H1 (cell line): ENCODE measurements at regions not wholly inside any gene's neighbourhood (a gene's known extent, or its start where the extent isn't known, plus 50 kb on each side); places are given as distances from the start of the nearest gene placed in this dataset.

ENCODE experiments used
- CTCF ChIA-PET: fragments of 300-600 bp; sonication (Branson Sonifier 250); formaldehyde crosslinking; loops from one replicate; lab custom pipeline; 2021; ENCODE audit not compliant: partially characterized antibody; lab: Charles Lee
- POLR2A ChIA-PET: fragments of 300-600 bp; sonication (Branson Sonifier 250); formaldehyde crosslinking; loops from one replicate; lab custom pipeline; 2021; ENCODE audit warnings: inconsistent platforms; ENCODE audit not compliant: partially characterized antibody; lab: Charles Lee
- DNase-seq, 2 experiments: peaks; one replicate each; pipeline versions ENCODE4 v3.0.0 to v3.0.0-alpha.2; 2010 to 2022; ENCODE audit warnings: low spot score in 2 of 2, low read depth in 1 of 2, mixed read lengths in 1 of 2
- FAIRE-seq: peaks from 2 replicates; lab custom pipeline; 2011; peaks lifted over from hg19 to GRCh38; lab: Jason Lieb, UNC
- H2AFZ ChIP-seq: 2 replicates; pipeline ENCODE4 v1.8.1; 2012; ENCODE audit warnings: low read length, inconsistent platforms
- H2AK5ac ChIP-seq: 2 replicates; pipeline ENCODE4 v1.6.1; 2013; ENCODE audit warnings: low read depth, low read length
- H2BK120ac ChIP-seq: replicated peaks from 2 replicates; pipeline ENCODE3; 2013; ENCODE audit warnings: low read depth, low read length, inconsistent platforms
- H2BK12ac ChIP-seq: 2 replicates; pipeline ENCODE4 v1.6.1; 2013; ENCODE audit warnings: low read depth, low read length
- H2BK15ac ChIP-seq: 2 replicates; pipeline ENCODE4 v1.6.1; 2013; ENCODE audit warnings: low read length
- H2BK20ac ChIP-seq: 2 replicates; pipeline ENCODE4 v1.6.1; 2013; ENCODE audit warnings: low read length
- H2BK5ac ChIP-seq: 2 replicates; pipeline ENCODE4 v1.6.1; 2013; ENCODE audit warnings: low read depth, low read length
- H3K14ac ChIP-seq: 2 replicates; pipeline ENCODE4 v1.6.1; 2013; ENCODE audit warnings: inconsistent platforms; ENCODE audit not compliant: insufficient read length
- H3K18ac ChIP-seq: 2 replicates; pipeline ENCODE4 v1.6.1; 2013; ENCODE audit warnings: low read length; ENCODE audit errors: extremely low read depth
- H3K23ac ChIP-seq: 2 replicates; pipeline ENCODE4 v1.6.1; 2013; ENCODE audit warnings: inconsistent platforms; ENCODE audit not compliant: insufficient read length
- H3K23me2 ChIP-seq: 2 replicates; pipeline ENCODE4 v1.6.1; 2013; ENCODE audit warnings: low read depth, low read length
- H3K27ac ChIP-seq: 2 replicates; pipeline ENCODE4 v1.6.1; 2011; ENCODE audit warnings: low read depth, low read length, inconsistent platforms
- H3K27me3 ChIP-seq, 4 experiments: replicated peaks in 1 of 4; 1 replicate in 1 of 4; 2 replicates in 3 of 4; pipeline versions ENCODE4 v1.6.1 to v1.8.1; 2011 to 2013; ENCODE audit warnings: low read length in 3 of 4, mild to moderate bottlenecking in 3 of 4, inconsistent platforms in 2 of 4, mixed read lengths in 2 of 4, moderate library complexity in 1 of 4; ENCODE audit not compliant: control insufficient read depth in 3 of 4, insufficient read depth in 3 of 4; ENCODE audit errors: extremely low read depth in 1 of 4
- H3K36me3 ChIP-seq, 4 experiments: 2 replicates each; pipeline versions ENCODE4 v1.6.1 to v1.8.1; 2011 to 2013; ENCODE audit warnings: mild to moderate bottlenecking in 4 of 4, low read length in 3 of 4, moderate library complexity in 2 of 4, control low read depth in 1 of 4, inconsistent platforms in 1 of 4; ENCODE audit not compliant: insufficient read depth in 4 of 4, control insufficient read depth in 2 of 4
- H3K4ac ChIP-seq: replicated peaks from 2 replicates; pipeline ENCODE3; 2013; ENCODE audit warnings: low read length, low read depth, mixed read lengths, inconsistent platforms; ENCODE audit not compliant: insufficient read length
- H3K4me1 ChIP-seq, 4 experiments: replicated peaks in 1 of 4; 1 replicate in 1 of 4; 2 replicates in 3 of 4; pipeline versions ENCODE4 v1.6.1 to v1.8.1; 2011 to 2013; ENCODE audit warnings: low read length in 3 of 4, inconsistent platforms in 2 of 4, mixed read lengths in 1 of 4; ENCODE audit not compliant: insufficient read depth in 4 of 4, control insufficient read depth in 3 of 4
- H3K4me2 ChIP-seq, 2 experiments: 2 replicates each; pipeline versions ENCODE4 v1.6.1 to v1.8.1; 2011 to 2013; ENCODE audit warnings: low read depth in 2 of 2, low read length in 2 of 2, control low read depth in 1 of 2, inconsistent platforms in 1 of 2, mild to moderate bottlenecking in 1 of 2; ENCODE audit not compliant: insufficient read depth in 1 of 2
- H3K4me3 ChIP-seq, 4 experiments: fragments of 200-600, 300-600 bp in 1 of 4; sonication (generic), shearing (Covaris generic), sonication (Bioruptor Twin) in 1 of 4; 2 replicates each; pipeline versions ENCODE4 v1.5.1 to v1.8.1; 2011 to 2016; ENCODE audit warnings: low read length in 4 of 4, low read depth in 3 of 4, control low read depth in 2 of 4, inconsistent platforms in 2 of 4, mild to moderate bottlenecking in 2 of 4, mixed read lengths in 1 of 4, moderate library complexity in 1 of 4; ENCODE audit not compliant: insufficient read depth in 2 of 4; ENCODE audit errors: extremely low read depth in 1 of 4
- H3K56ac ChIP-seq: replicated peaks from 2 replicates; pipeline ENCODE3; 2013; ENCODE audit warnings: low read depth, mild to moderate bottlenecking, mixed read lengths, low read length, inconsistent platforms; ENCODE audit not compliant: insufficient read length
- H3K79me1 ChIP-seq: 2 replicates; pipeline ENCODE4 v1.6.1; 2013; ENCODE audit warnings: low read depth, low read length, control low read depth
- H3K79me2 ChIP-seq, 2 experiments: 2 replicates each; pipeline versions ENCODE4 v1.6.1 to v1.8.1; 2012 to 2013; ENCODE audit warnings: low read length in 2 of 2, mild to moderate bottlenecking in 2 of 2, inconsistent platforms in 1 of 2; ENCODE audit not compliant: insufficient read depth in 2 of 2, control insufficient read depth in 1 of 2
- H3K9ac ChIP-seq, 4 experiments: replicated peaks in 1 of 4; 1 replicate in 1 of 4; 2 replicates in 3 of 4; pipeline versions ENCODE4 v1.6.1 to v1.8.1; 2011 to 2013; ENCODE audit warnings: low read depth in 3 of 4, low read length in 3 of 4, control low read depth in 2 of 4, mild to moderate bottlenecking in 2 of 4, moderate library complexity in 2 of 4, inconsistent platforms in 1 of 4; ENCODE audit errors: extremely low read depth in 1 of 4
- H3K9me3 ChIP-seq, 2 experiments: 2 replicates each; pipeline versions ENCODE4 v1.6.1 to v1.8.1; 2012 to 2013; ENCODE audit warnings: mild to moderate bottlenecking in 2 of 2, moderate library complexity in 2 of 2, control low read depth in 1 of 2, inconsistent platforms in 1 of 2, low read depth in 1 of 2, low read length in 1 of 2, mixed read lengths in 1 of 2; ENCODE audit not compliant: insufficient read depth in 2 of 2
- H4K20me1 ChIP-seq, 2 experiments: replicated peaks in 1 of 2; 2 replicates each; pipeline versions ENCODE3 to v1.8.1; 2011 to 2013; ENCODE audit warnings: inconsistent platforms in 2 of 2, low read length in 2 of 2, mild to moderate bottlenecking in 1 of 2; ENCODE audit not compliant: insufficient read depth in 2 of 2, control insufficient read depth in 1 of 2
- H4K5ac ChIP-seq: 2 replicates; pipeline ENCODE4 v1.6.1; 2013; ENCODE audit warnings: low read length, low read depth, mixed read lengths, inconsistent platforms; ENCODE audit not compliant: insufficient read length
- H4K8ac ChIP-seq: 2 replicates; pipeline ENCODE4 v1.8.0; 2013; ENCODE audit warnings: mild to moderate bottlenecking, moderate library complexity, low read length, inconsistent platforms; ENCODE audit not compliant: insufficient read depth; ENCODE audit errors: extremely low read depth
- H4K91ac ChIP-seq: replicated peaks from 2 replicates; pipeline ENCODE3; 2013; ENCODE audit warnings: low read length, mixed read lengths, inconsistent platforms; ENCODE audit not compliant: insufficient read length
- ASH2L ChIP-seq: fragments of 200-600, 300-600 bp; sonication (generic); IDR thresholded peaks from one replicate; pipeline ENCODE4 v1.7.1; 2017; ENCODE audit warnings: low read length
- ATF3 ChIP-seq: IDR thresholded peaks from 2 replicates; pipeline ENCODE4 v1.6.1; 2011; ENCODE audit warnings: low read depth, mild to moderate bottlenecking, low read length; ENCODE audit not compliant: insufficient read depth
- CTCF ChIP-seq, 3 experiments: IDR thresholded peaks; 1 replicate in 2 of 3; 2 replicates in 1 of 3; pipeline versions ENCODE4 v1.5.1 to v1.6.1; 2011; ENCODE audit warnings: low read length in 3 of 3, mild to moderate bottlenecking in 3 of 3, inconsistent platforms in 2 of 3, low read depth in 1 of 3, moderate library complexity in 1 of 3; ENCODE audit not compliant: insufficient read depth in 1 of 3; ENCODE audit errors: control extremely low read depth in 1 of 3
- EP300 ChIP-seq, 2 experiments: IDR thresholded peaks; 1 replicate in 1 of 2; 2 replicates in 1 of 2; pipeline ENCODE4 v1.6.1; 2011 to 2012; ENCODE audit warnings: low read depth in 2 of 2, low read length in 2 of 2, mild to moderate bottlenecking in 2 of 2, borderline replicate concordance in 1 of 2, inconsistent platforms in 1 of 2, moderate library complexity in 1 of 2
- JUN ChIP-seq: IDR thresholded peaks from 2 replicates; pipeline ENCODE4 v1.6.1; 2011; ENCODE audit warnings: low read depth, mild to moderate bottlenecking, improper control_type of control experiment, low read length
- POLR2A ChIP-seq, 2 experiments: IDR thresholded peaks; 1 replicate in 1 of 2; 2 replicates in 1 of 2; pipeline ENCODE4 v1.6.1; 2011; ENCODE audit warnings: low read depth in 2 of 2, low read length in 2 of 2, mild to moderate bottlenecking in 2 of 2; ENCODE audit errors: control extremely low read depth in 1 of 2
- SUZ12 ChIP-seq: fragments of 200-600 bp; sonication (generic); IDR thresholded peaks from 2 replicates; pipeline ENCODE4 v1.6.1; 2012; ENCODE audit warnings: mild to moderate bottlenecking, inconsistent platforms, low read length, moderate library complexity, mixed read lengths
- TCF12 ChIP-seq: IDR thresholded peaks from 2 replicates; pipeline ENCODE4 v1.6.1; 2011; ENCODE audit warnings: low read depth, mild to moderate bottlenecking, low read length
- USF2 ChIP-seq: IDR thresholded peaks from 2 replicates; pipeline ENCODE4 v1.6.1; 2011; ENCODE audit warnings: low read length, improper control_type of control experiment
- WGBS, 2 experiments: shearing (Covaris generic) in 1 of 2; methylation state at CpG; one replicate each; pipeline versions ENCODE4 v1.1.6 to v1.1.7; 2013 to 2015; ENCODE audit warnings: low lambda C conversion rate in 2 of 2, mixed read lengths in 2 of 2, inconsistent platforms in 1 of 2, low coverage in 1 of 2, missing lambda C conversion rate in 1 of 2; ENCODE audit not compliant: insufficient replicate concordance in 2 of 2, insufficient coverage in 1 of 2, insufficient read length in 1 of 2; ENCODE audit errors: extremely low coverage in 1 of 2, missing lambda C conversion rate in 1 of 2; 5-methylcytosine and 5-hydroxymethylcytosine counted together

GRCh38 chr1:104929280-104929679, 1179.6 kb downstream of the AMY1C start:
- no peak overlapping the region for H2BK12ac ChIP-seq
- H3K36me3 ChIP-seq, result no peaks in the 10 kb centered on the region
- no peak for FAIRE-seq
- ChIA-PET CTCF (no interaction called here), POLR2A (no interaction called here)
- no peak overlapping the region for H4K91ac ChIP-seq
- H3K14ac ChIP-seq, result no peak overlapping the region
- no peak overlapping the region for H3K4me2 ChIP-seq
- H3K4ac ChIP-seq, result no peak overlapping the region
- H2AFZ ChIP-seq, result no peak overlapping the region
- H3K9ac ChIP-seq, result no peak overlapping the region
- H3K23me2 ChIP-seq, result no peaks in the 10 kb centered on the region
- no peak overlapping the region for H3K4me3 ChIP-seq
- DNase-seq, result no peak
- no peaks in the 10 kb centered on the region for H3K79me1 ChIP-seq
- H2BK5ac ChIP-seq, result no peak overlapping the region
- 0 out of 7 replicates have a peak, but pooled peaks cover 0 to 3% (median 0%) of the 10 kb centered on the region in 4 experiments for H3K4me1 ChIP-seq
- no peak overlapping the region for H3K18ac ChIP-seq
- 45% methylated on average over 1 of the region's 1 CpG; no CpG with 5 or more reads in 1 of the 2 experiments for whole genome bisulfite sequencing, 2 experiments
- H4K5ac ChIP-seq, result no peak overlapping the region
- no peaks in the 10 kb centered on the region for H3K79me2 ChIP-seq
- H3K27ac ChIP-seq, result no peak overlapping the region
- H3K9me3 ChIP-seq, result no peaks in the 10 kb centered on the region
- H2BK120ac ChIP-seq, result no peak overlapping the region
- no peak overlapping the region for H4K8ac ChIP-seq
- H3K23ac ChIP-seq, result no peak overlapping the region
- H2BK20ac ChIP-seq, result no peak overlapping the region
- no peak overlapping the region for H3K56ac ChIP-seq
- no peaks in the 10 kb centered on the region for H3K27me3 ChIP-seq
- TF ChIP-seq EP300 (IDR thresholded peaks at IDR 0.05; ENCODE audit: borderline replicate concordance in 1 of 2, low read depth in 2 of 2, low read length in 2 of 2) (no peak), SUZ12 (no peak), ATF3 (no peak), TCF12 (no peak), CTCF (IDR thresholded peaks at IDR 0.05; ENCODE audit: control extremely low read depth in 1 of 3, insufficient read depth in 1 of 3, low read depth in 1 of 3, low read length in 3 of 3) (no peak), ASH2L (no peak), USF2 (no peak), JUN (no peak), POLR2A (IDR thresholded peaks at IDR 0.05; ENCODE audit: control extremely low read depth in 1 of 2, low read depth in 2 of 2, low read length in 2 of 2) (no peak)
- no peak overlapping the region for H2BK15ac ChIP-seq
- H2AK5ac ChIP-seq, result no peak overlapping the region
- H4K20me1 ChIP-seq, result no peaks in the 10 kb centered on the region
